Pancreas (tissue), 10 donors: ENCODE measurements at regions not wholly inside any gene's neighbourhood (a gene's known extent, or its start where the extent isn't known, plus 50 kb on each side); places are given as distances from the start of the nearest gene placed in this dataset.

Experiments
- ATAC-seq, 4 donors: fragments of 200-7000 bp; cut with Tn5 transposase; one replicate each; pipeline versions ENCODE4 v1.8.0 to v1.9.1; 2020; ENCODE audit warnings: mild to moderate bottlenecking in 4 of 4, moderate library complexity in 4 of 4
- DNase-seq, 6 donors: peaks; one replicate each; pipeline ENCODE4 v3.0.0-alpha.2; 2020
- FAIRE-seq: peaks from 2 replicates; lab custom pipeline; 2012; peaks lifted over from hg19 to GRCh38; lab: Jason Lieb, UNC
- H3K27ac ChIP-seq, 4 donors: fragments of 200-600 bp; sonication (generic); 1 replicate in 3 of 4; 2 replicates in 1 of 4; pipeline versions ENCODE4 v1.5.0 to v1.8.0; 2020
- H3K27me3 ChIP-seq, 4 donors: fragments of 200-600 bp; one replicate each; pipeline ENCODE4 v1.8.0; 2021
- H3K36me3 ChIP-seq, 3 donors: fragments of 200-600 bp; sonication (generic) in 1 of 3; one replicate each; pipeline versions ENCODE4 v1.5.0 to v1.8.0; 2020 to 2021
- H3K4me1 ChIP-seq, 3 donors: fragments of 200-600 bp; one replicate each; pipeline ENCODE4 v1.8.0; 2021
- H3K4me3 ChIP-seq, 4 donors: fragments of 200-600 bp; sonication (generic) in 2 of 4; one replicate each; pipeline versions ENCODE4 v1.5.0 to v1.8.0; 2020 to 2021
- H3K9me3 ChIP-seq, 4 donors: fragments of 200-600 bp; one replicate each; pipeline ENCODE4 v1.8.0; 2021
- WGBS, 2 donors: extraction: QIAGEN DNeasy Blood & Tissue Kit; methylation state at CpG; one replicate each; pipeline ENCODE4 v1.1.7; 2013; 5-methylcytosine and 5-hydroxymethylcytosine counted together
- intact Hi-C, 3 donors: fragments of 100-400 bp; cut with DNase I; formaldehyde crosslinking; loops; one replicate each; pipeline versions ENCODE4 v1.11.1 to v1.14.2; 2022
- TF ChIP-seq, protein P1 (sequence below), 4 donors: fragments of 200-600 bp; sonication (generic) in 3 of 4; IDR thresholded peaks; one replicate each; pipeline versions ENCODE4 v1.5.0 to v1.8.0; 2021; ENCODE audit warnings: antibody characterized with exemption in 4 of 4
- donor health status: healthy with polysubstance abuse.
- donor health status: DM: no; HTN: no; CAD: no; lungs with moderate emphysema.
- donor health status: DM: no; HTN: no; CAD: no.
- donor health status: control.
- donor health status: control.
- donor health status: Bipolar disorder and iron deficiency.
- donor health status: DM: yes; HTN: yes; CAD: no.
- donor health status: DM: no; HTN: no; CAD: no.
- donor health status: DM: no; HTN: no; CAD: no.
- donor health status: DM: yes; HTN: yes; CAD: no.

DNA sequence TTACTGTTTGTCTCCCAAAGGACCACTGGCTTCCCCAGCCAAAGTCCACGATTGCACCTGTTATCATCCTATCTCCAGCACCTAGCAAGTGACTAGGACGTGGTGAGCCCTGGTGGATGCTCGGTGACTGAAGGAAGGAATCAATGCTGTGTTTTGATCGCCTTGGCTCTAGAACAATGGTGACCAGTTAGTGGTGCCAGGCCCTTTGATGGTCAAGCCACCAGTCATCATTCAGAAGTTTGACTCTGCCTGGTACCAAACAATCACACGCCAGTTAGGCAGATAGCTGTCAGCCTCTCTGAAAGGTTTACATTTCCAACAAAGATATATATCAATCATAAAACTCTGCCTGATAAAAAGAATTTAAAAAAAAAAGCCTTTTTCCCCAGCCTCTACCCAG is 244.1 kb downstream of the SH3BP4 start:
- Histone ChIP-seq H3K4me1 (no peaks in the 10 kb centered on the region), H3K4me3 (no peak overlapping the region), H3K27me3 (no peaks in the 10 kb centered on the region), H3K36me3 (no peaks in the 10 kb centered on the region), H3K27ac (no peak overlapping the region), H3K9me3 (no peaks in the 10 kb centered on the region)
- FAIRE-seq: no peak
- no peak for ATAC-seq
- DNase-seq: no peak
- TF ChIP-seq, protein P1, sequence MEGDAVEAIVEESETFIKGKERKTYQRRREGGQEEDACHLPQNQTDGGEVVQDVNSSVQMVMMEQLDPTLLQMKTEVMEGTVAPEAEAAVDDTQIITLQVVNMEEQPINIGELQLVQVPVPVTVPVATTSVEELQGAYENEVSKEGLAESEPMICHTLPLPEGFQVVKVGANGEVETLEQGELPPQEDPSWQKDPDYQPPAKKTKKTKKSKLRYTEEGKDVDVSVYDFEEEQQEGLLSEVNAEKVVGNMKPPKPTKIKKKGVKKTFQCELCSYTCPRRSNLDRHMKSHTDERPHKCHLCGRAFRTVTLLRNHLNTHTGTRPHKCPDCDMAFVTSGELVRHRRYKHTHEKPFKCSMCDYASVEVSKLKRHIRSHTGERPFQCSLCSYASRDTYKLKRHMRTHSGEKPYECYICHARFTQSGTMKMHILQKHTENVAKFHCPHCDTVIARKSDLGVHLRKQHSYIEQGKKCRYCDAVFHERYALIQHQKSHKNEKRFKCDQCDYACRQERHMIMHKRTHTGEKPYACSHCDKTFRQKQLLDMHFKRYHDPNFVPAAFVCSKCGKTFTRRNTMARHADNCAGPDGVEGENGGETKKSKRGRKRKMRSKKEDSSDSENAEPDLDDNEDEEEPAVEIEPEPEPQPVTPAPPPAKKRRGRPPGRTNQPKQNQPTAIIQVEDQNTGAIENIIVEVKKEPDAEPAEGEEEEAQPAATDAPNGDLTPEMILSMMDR (IDR thresholded peaks at IDR 0.05): no peak
- WGBS, 2 donors: 70 to 86% methylated on average over 5 of the region's 5 CpGs
- intact Hi-C loops: no loop called here

DNA sequence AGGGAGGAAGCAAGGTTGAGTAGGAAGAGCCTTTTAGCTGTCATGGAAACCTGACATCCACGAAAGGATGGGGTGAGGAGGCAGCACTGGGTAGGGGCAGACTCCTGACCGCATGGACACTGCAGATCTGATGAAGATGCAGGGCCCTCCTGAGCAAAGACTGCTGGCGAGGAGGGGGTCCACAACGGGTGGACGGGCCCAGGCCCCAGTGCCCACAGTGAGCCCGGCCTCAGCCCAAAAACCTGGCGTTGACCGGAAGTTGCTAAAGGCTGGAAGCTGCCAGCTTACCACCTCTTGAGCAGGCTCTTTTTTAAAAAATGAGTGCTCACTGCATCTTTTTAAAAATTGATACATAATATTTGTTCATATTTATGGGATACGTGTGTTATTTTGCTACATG is 247.3 kb downstream of the SH3BP4 start:
- Histone ChIP-seq H3K27me3 (no peaks in the 10 kb centered on the region), H3K4me3 (no peak overlapping the region), H3K4me1 (no peaks in the 10 kb centered on the region), H3K9me3 (no peaks in the 10 kb centered on the region), H3K27ac (no peak overlapping the region), H3K36me3 (no peaks in the 10 kb centered on the region)
- TF ChIP-seq, protein P1 (IDR thresholded peaks at IDR 0.05): no peak
- 82 to 89% methylated on average over 9 of the region's 9 CpGs for WGBS, 2 donors
- no peak for FAIRE-seq
- no peak for DNase-seq
- intact Hi-C loops: no loop called here
- ATAC-seq: no peak

DNA sequence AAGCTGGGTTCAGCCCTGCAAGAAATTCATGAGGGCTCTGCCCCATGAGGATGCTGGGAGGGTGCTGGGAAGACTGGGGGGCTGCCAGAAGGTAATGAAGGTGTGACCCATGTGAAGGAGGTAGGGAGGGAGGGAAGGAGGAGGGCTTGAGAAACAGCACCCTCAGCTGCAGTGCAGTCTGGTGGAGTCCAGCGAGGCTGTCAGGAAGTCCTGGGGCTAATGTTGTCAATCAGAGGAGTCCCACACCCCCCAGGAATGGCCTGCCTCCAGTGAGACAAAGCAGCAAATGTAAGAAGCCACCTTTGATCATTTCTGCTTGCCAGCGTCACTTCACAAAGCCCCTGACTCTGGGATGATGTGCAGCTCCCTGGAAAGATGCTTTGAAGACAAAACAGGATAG is 248.4 kb downstream of the SH3BP4 start:
- no peaks in the 10 kb centered on the region for H3K4me1 ChIP-seq
- H3K27me3 ChIP-seq: no peaks in the 10 kb centered on the region
- TF ChIP-seq, protein P1 (IDR thresholded peaks at IDR 0.05): no peak
- 58 to 69% methylated on average over 2 of the region's 2 CpGs for WGBS, 2 donors
- FAIRE-seq (no peak), DNase-seq (no peak), ATAC-seq (no peak)
- H3K9me3 ChIP-seq: no peaks in the 10 kb centered on the region
- no peak overlapping the region for H3K27ac ChIP-seq
- no peaks in the 10 kb centered on the region for H3K36me3 ChIP-seq
- intact Hi-C loops: no loop called here
- H3K4me3 ChIP-seq: no peak overlapping the region

DNA sequence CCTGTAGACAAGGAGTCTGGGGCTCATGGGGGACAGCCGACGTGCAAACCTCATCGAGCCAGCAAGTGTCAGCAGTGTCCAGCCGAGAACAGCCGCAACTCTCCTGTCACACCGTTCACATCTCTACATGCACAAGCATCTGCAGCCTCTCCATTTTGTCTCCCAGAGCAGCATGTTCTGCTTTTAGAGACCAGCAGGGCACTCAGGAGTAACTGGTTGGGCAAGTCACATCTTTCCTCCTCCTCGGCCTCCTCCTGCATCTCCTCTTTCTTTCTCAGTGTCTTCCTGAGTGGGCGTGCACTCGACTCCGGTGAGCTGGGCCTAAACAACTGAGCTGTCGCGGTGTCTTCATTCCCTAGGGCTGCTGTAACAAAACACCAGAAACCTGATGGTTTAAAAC is 249.9 kb downstream of the SH3BP4 start:
- no peaks in the 10 kb centered on the region for H3K27me3 ChIP-seq
- no peak for ATAC-seq
- FAIRE-seq: no peak
- DNase-seq: no peak
- TF ChIP-seq, protein P1 (IDR thresholded peaks at IDR 0.05): no peak
- no peaks in the 10 kb centered on the region for H3K36me3 ChIP-seq
- no peak overlapping the region for H3K4me3 ChIP-seq
- H3K27ac ChIP-seq: no peak overlapping the region
- intact Hi-C loops: no loop called here
- WGBS, 2 donors: 70 to 84% methylated on average over 12 of the region's 12 CpGs
- H3K9me3 ChIP-seq: no peaks in the 10 kb centered on the region
- no peaks in the 10 kb centered on the region for H3K4me1 ChIP-seq

DNA sequence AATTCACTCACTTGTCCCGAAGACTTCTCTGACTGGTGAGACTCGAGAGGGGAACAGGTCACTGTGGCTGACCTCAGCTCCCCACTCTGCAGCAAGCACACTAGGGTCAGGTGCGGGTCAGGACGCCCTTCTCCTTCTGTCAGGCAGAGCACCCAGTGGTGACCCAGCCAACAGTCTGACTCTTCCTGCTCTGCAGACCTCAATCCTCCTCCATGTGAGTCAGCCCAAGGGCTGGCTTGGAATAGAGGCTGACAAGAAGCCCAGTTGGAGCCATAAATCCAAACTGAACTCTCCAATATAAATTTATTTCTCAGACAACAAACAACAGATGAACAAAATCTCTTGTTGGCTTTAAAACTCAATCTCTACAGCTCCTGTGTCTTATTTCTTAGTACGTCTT is 253.1 kb downstream of the SH3BP4 start:
- intact Hi-C loops: no loop called here
- no peak for FAIRE-seq
- Histone ChIP-seq H3K36me3 (no peaks in the 10 kb centered on the region), H3K9me3 (no peaks in the 10 kb centered on the region), H3K4me1 (no peaks in the 10 kb centered on the region), H3K27me3 (no peaks in the 10 kb centered on the region), H3K27ac (no peak overlapping the region), H3K4me3 (no peak overlapping the region)
- no peak for ATAC-seq
- whole genome bisulfite sequencing, 2 donors: 75 to 94% methylated on average over 5 of the region's 5 CpGs
- TF ChIP-seq, protein P1 (IDR thresholded peaks at IDR 0.05): no peak
- DNase-seq: no peak
